HK-2 (cell line): ENCODE measurements at regions not wholly inside any gene's neighbourhood (a gene's known extent, or its start where the extent isn't known, plus 50 kb on each side); places are given as distances from the start of the nearest gene placed in this dataset.
"Not testable (repeated sequence)": the region's sequence is repeated elsewhere in the genome, so short reads cannot be mapped to it uniquely, and the experiment has no call there.

Experiments
- DNase-seq: peaks from one replicate; pipeline ENCODE4 v3.0.0-alpha.2; 2018; ENCODE audit not compliant: unreplicated experiment

DNA sequence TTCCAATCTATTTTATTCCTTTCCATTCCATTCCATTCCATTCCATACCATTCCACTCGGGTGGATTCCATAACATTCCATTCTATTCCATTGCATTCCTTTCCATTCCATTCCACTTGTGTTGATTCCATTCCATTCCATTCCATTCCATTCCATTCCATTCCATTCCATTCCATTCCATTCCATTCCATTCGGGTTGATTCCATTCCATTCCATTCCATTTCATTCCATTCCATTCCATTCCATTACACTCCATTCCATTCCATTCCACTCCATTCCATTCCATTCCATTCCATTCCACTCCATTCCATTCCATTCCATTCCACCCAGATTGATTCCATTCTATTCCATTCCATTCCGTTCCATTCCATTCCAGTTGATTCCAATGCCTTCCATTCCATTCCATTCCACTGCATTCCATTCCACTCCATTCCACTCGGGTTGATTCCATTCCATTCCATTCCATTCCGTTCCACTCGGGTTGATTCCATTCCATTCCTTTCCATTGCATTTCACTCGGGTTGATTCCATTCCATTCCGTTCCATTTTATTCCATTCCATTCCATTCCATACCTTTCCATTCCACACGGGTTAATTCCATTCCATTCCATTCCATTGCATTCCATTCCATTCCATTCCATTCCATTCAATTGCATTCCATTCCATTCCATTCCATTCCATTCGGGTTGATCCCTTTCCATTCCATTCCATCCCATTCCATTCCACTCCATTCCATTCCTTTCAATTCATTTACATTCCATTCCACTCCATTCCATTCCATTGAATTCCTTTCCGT lies 168.4 kb downstream of the CWH43 start:
- DNase-seq, result peak; percentile 1

DNA sequence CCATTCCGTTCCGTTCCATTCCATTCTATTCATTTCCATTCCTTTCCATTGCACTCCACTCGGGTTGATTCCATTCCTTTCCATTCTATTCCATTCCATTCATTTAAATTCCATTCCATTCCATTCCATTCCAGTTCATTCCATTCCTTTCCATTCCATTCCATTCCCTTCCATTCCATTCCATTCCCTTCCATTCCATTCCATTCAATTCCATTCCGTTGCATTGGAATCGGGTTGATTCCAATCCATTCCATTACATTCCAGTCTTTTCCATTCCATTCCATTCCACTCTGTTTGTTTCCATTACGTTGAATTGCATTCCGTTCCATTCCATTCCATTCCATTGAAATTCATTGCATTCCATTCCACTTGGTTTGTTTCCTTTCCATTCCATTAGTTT lies 169.2 kb downstream of the CWH43 start:
- DNase-seq, result not testable (repeated sequence)

DNA sequence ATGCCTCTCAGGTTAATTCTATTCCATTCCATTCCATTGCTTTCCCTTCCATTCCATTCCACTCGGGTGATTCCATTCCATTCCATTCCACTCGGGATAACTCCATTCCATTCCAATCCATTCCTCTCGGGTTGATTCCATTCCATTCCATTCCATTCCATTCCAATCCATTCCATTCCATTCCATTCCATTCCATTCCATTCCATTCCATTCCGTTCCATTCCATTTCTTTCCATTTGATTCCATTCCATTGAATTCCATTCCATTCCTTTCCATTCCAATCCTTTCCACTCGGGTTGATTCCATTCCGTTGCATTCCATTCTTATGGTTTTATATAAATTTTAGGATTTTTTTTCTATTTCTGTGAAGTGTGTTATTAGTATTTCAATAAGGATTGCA lies 170.2 kb downstream of the CWH43 start:
- DNase-seq, result not testable (repeated sequence)

DNA sequence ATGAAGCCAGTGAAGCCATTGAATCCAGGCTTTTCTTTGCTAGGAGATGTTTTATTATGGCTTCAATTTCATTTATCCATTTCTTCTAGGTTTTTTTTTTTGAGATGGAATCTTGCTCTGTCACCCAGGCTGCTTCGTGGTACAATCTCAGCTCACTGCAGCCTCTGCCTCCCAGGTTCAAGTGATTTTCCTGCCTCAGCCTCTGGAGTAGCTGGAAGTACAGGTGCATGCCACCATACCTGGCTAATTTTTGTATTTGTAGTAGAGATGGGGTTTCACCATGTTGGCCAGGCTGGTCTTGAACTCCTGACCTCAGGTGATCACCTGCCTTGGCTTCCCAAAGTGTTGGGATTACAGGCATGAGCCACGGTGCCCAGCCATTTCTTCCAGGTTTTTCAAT lies 171.6 kb downstream of the CWH43 start:
- DNase-seq, result not testable (repeated sequence)

DNA sequence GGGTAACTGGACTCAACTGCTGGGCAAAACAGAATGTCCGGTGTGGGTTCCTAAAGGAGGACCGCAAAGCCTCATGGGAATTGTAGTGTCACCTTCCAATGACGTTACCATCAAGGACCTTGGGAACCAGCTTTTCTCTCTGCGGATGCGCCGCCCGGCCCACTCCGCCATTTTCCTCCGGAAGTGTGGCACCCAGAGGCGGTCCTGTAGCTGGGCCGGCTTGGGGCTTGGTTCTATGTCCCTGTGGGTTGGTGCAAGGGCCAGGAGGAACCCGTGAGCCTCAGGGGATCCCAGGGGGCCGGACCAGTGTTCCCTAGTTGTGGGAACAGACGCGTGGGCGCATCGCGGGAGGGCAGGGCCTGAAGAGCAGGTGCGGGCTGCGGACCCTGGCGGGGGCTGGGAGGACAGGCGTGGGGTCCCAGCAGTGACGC lies 175.1 kb downstream of the CWH43 start:
- DNase-seq, result not testable (repeated sequence)

DNA sequence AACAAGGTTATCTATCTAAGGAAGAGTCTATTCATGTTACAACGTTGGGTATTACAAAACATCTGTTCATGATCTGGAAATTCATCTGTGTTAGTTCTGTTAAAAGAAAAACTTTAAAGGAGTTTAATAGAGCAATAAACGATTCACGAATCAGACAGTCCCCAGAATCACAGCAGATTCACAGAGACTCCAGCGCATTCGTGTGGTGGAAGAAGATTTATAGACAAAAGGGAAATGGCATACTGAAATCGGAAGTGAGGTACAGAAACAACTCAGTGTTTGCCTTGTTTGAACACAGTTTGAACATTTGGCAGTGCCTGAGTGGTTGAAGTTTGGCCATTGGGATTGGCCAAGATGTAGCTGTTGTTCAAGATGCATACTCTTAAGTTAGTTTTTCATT lies 178.8 kb downstream of the CWH43 start:
- DNase-seq, result not testable (repeated sequence)

DNA sequence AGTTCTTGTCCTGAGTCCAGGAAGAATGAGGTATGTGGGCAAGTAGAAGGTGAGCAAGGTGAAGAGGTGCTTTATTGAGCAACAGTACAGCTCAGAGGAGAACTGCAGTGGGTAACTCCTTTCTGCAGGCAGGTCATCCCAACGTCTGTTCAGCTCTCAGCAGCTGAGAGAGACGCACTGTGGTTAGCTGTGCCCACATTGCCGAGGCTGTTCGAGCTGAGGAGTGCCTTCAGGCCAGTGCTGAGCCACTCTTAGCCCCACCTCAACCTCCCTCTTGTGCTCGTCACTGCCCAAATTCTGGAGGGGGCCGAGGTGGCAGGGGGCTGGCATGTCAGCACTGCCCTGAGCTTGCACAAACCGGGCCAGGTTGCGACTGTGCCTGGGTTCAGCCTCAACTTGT lies 191.8 kb downstream of the CWH43 start:
- DNase-seq, result not testable (repeated sequence)

DNA sequence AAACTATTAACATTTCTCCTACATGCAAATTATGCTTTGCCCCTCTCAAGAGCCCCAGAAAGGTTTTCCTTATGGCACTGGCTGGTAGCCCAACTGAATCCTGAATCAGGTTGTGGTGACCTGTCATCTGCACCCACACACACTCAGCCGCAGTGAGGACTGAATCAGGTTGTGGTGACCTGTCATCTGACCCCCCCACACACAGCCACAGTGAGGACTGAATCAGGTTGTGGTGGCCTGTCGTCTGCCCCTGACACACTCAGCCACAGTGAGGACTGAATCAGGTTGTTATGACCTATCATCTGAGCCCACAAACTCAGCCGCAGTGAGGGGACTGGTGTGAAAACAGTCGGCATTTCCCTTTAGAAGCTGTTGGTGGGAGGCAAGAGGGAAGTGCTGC lies 195.0 kb downstream of the CWH43 start:
- DNase-seq, result not testable (repeated sequence)

DNA sequence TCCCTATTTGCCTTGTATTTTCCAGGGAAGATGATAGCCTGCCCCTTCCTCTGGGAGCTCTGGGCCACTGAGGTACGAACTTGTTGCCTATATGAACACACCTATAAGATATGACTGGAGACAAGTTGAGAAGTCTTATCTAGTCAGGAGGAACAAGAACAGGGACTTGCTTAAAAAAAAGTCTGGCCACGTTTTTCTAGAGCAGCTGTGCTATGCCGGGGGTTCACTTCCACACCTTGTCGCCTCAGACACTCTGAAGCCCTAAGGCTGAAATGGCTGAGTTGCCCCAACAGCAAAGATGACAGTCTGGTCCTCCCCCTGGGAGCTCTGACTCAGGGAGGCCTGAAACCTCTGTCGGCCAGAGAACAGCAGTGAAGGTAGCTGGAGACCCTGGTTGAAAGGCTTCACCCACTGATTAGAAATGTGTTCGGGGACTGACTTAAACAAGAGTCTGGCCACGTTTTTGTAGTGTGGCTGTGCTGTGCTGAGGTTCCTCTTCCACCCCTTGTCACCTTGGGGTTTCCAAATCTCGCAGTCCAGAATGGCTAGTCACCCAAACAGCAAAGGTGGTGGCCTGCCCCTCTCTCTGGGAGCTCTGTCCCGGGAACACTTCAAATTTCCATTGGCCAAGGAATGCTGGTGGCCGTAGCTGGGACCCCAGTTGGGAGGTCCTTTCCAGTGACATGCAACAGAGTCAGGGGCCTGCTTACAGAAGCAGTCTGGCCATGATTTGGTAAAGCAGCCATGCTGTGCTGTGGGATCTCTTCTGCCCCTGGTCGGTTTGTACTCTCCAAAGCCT lies 225.5 kb downstream of the CWH43 start:
- DNase-seq, result not testable (repeated sequence)

DNA sequence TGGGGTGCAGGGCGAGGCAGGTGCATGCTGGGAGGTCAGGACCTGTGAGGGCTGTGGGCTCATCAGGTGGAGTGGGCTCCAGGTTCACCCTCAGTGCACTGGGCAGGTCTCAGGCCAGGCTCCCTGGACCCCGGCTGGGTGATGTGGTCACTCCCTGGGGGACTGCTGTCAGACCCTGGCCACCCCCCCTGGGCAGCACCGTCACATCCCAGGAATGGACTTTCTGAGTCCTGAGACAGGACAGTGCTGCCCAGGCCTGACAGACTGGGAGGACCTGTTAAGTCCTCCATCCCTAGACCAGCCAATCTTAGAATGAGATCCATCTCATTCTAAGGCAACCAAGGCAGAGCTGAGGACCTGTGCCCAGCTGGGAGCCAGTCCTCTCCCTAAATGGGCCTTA lies 227.2 kb downstream of the CWH43 start:
- not testable (repeated sequence) for DNase-seq

DNA sequence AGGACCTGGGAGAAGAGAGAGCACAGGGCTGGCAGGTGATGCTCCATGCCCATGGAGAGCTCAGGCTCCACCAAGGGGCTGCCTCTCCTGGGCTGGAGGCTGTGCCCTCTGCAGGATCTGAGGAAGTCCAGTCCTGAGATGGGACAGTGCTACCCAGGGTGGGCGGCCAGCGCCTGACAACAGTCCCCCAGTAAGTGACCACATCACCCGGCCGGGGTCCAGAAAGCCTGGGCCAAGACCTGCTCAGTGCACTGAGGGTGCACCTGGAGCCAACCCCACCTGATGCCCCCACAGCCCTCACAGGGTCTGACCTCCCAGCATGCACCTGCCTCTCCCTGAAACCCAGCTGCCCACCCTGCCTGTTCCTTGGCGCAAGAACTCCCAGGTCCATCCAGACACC lies 227.7 kb downstream of the CWH43 start:
- DNase-seq, result not testable (repeated sequence)

DNA sequence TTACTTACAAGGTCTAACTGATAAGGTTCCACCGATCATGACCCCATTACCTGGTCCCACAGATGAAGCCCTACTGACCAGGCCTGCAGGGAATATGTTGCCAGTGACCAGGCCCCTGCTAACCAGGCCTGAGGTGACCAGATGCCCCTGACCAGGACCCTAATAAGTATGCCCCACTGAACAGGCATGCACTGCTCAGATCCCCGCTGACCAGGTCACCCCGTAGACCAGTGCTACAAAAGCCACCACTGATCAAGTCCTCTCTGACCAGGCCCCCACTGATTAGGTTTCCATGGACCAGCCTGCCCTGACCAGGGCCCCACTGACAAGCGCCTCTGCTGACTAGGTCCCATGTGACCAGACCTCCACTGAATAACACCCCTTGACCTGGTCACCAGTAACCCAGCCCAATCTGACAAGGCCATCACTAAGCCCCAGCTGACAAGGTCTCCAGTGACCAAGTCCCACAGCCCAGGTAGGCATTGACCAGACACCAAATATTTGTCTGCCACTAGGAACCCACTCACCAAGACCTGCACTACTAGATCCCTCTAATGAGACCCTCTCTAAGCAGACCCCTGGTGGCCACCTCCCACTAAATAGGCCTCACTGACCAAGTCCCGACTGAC lies 228.5 kb downstream of the CWH43 start:
- not testable (repeated sequence) for DNase-seq

DNA sequence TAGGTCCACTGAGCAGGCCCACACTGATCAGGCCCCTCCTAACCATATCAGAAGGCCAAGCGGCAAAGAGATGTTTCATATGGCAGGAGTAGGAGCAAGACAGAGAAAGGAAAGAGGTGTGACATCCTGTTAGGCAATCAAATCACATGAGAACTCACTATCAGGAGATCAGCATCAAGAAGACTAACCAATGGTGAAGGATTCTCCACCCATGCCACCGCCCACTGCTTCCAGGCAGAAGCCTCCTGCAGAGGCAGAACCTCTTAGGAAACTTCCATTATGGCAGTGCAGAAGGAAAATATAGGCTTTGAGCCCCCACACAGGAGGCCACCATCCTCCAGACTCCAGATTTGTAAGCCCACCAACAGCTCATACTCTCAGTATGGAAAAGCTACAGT lies 229.0 kb downstream of the CWH43 start:
- DNase-seq, result not testable (repeated sequence)

DNA sequence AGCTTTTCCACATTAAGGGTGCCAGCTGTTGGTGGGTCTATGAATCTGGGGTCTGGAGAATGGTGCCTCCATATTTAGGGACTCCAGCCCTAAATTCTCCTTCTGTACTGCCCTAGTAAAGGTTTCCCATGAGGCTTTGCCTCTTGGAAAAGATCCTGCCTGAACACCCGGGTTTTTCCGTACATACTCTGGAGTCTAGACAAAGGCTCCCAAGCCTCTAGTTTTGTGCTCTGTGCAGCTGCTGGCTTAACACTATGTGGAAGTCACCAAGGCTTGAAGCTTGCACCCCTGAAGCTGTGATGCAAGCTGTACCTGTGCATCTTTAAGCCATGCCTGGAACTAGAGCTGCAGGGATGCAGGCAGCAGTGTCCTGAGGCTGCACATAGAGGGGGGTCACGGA lies 230.5 kb downstream of the CWH43 start:
- DNase-seq, result not testable (repeated sequence)

DNA sequence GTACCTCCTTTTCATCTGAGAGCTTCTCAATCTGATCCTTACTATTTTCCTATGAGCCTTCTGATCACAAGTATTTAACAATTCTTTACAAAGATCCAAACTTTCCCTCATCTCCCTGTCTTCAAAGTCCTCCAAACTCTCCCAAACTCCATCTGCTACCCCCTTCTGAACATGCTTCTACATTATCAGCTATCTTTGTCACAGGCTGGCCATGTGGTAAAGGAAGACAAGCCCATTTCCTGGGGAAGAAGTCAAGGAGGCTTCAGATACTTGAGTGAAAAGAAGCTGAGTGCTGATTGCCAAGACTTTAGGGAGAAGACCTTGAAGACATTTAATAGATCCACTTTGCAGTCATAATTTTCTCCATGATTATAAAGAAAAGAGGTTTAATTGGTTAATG lies 231.4 kb downstream of the CWH43 start:
- DNase-seq, result no peak

DNA sequence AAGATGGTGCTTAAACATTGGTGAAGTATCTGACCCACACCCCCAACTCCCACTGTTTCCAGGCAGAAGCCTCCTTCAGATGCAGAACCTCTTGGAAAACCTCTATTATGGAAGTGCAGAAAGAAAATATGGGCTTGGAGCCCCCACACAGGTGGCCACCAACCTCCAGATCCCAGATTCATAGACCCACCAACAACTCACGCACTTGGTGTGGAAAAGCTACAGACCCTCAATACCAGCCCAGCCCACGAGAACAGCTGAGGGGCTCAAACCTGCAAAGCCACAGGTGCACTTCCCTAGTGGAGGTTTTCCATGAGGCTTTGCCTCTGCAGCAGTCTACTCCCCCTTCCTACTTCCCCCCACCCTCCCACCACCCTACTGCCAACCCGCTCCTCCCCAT lies 232.0 kb downstream of the CWH43 start:
- not testable (repeated sequence) for DNase-seq

DNA sequence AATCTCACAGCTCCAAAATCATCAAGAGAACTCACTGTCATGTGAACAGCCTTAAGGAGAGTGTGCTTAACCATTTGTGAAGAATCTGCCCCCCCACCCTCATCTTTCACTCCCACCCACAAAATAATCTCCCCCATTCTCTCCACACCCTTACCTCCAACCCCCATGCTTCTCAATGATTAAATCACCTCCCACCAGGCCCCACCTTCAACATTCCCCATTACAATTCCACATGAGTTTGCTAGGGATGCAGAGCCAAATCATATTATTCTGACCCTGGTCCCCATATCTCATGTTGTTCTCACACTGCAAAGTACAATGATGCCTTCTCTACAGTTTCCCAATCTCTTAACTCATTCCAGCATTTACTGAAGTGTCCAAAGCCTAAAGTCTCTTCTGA lies 232.9 kb downstream of the CWH43 start:
- not testable (repeated sequence) for DNase-seq

DNA sequence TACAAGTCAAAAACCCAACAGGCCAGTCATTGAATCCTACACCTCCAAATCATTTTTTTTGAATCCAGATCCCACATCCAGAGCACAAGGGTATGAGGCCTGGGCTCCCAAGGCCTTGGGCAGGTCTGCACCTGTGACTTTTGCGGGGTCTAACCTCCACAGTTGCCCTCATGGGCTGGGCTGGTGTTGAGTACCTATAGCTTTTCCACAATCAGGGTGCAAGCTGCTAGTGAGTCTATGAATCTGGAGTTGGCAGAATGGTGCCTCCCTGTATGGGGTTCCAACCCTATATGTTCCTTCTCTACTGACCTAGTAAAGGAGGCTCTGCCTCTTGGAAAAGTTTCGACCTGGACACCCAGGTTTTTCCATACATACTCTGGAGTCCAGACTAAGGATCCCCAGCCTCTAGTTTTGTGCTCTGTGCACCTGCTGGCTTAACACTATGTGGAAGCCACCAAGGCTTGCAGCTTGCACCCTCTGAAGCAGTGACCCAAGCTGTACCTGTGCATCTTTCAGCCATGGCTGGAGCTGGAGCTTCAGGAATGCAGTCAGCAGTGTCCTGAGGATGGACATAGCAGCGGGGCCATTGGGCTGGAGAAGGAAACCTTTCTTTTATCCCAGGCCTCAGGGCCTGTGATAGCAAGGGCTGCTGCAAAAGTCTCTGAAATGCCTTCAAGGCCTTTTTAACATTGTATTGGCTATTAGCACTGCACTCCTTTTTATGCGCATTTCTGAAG lies 233.6 kb downstream of the CWH43 start:
- DNase-seq, result not testable (repeated sequence)

DNA sequence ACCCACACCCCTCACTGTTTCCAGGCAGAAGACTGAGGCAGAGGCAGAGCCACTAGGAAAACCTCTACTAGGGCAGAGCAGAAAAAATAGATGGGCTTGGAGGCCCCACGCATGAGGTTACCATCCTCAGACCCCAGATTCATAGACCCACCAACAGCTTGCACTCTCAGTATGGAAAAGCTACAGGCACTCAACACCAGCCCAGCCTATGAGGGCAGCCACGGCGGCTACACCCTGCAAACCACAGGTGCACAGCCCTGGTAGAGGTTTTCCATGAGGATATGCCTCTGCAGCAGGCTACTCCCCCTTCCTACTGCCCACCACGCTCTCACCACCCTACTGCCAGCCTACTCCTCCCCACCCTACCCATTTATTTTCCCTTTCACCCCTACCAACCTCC lies 235.1 kb downstream of the CWH43 start:
- DNase-seq, result no peak

DNA sequence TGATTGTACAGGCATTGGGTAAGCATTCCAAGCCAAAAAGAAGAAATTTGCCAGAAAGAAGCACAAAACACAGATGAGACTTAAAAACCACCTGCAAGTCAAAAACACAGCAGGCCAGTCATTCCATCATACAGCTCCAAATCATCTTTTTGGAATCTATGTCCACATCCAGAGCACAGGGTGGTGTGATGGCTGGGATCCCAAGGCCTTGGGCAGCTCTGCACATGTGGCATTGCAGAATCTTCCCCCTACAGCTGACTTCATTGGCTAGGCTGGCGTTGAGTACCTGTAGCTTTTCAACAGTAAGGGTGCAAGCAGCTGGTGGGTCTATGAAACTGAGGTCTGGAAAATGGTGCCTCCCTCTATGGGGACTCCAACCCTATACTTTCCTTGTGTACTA lies 236.7 kb downstream of the CWH43 start:
- not testable (repeated sequence) for DNase-seq

DNA sequence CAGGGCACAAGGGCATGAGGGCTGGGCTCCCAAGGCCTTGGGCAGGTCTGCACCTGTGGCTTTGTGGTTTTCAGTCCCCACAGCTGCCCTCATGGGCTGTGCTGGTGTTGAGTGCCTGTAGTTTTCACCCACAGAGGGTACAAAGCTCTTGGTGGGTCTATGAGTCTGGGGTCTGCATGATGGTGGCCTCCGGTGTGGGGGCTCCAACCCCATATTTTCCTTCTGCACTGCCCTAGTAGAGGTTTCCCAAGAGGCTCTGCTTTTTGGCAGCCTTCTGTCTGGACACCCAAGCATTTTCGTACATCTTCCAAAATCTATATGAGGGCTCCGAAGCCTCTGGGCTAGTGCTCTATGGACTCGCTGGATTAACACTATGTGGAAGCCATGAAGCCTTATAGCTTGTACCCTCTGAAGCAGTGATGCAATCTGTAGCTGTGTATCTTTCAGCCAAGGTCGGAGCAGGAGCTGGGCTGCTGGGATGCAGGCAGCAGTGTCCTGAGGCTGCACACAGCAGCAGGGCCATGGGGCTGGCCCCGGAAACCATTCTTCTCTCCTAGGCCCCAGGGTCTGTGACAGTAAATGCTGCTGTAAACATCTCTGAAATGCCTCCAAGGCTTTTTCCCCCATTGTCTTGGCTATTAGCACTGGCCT lies 240.3 kb downstream of the CWH43 start:
- not testable (repeated sequence) for DNase-seq
